SK-N-MC (cell line): ENCODE measurements at regions not wholly inside any gene's neighbourhood (a gene's known extent, or its start where the extent isn't known, plus 50 kb on each side); places are given as distances from the start of the nearest gene placed in this dataset.
A peak's percentile ranks its signal among the peaks of the same experiment; 100 is the strongest.

ENCODE experiments used
- DNase-seq: peaks from one replicate; pipeline ENCODE4 v3.0.0-alpha.2; 2011; ENCODE audit warnings: low read depth, low spot score
- H3K27ac ChIP-seq: fragments of 200-600 bp; sonication (generic); 2 replicates; pipeline ENCODE4 v1.5.1; 2016; ENCODE audit warnings: mixed run types
- H3K36me3 ChIP-seq: fragments of 200-600 bp; sonication (generic); 2 replicates; pipeline ENCODE4 v1.6.1; 2017; ENCODE audit warnings: antibody characterized with exemption, low read length, mixed read lengths; ENCODE audit not compliant: insufficient read depth
- H3K4me3 ChIP-seq: fragments of 200-600 bp; sonication (generic); 2 replicates; pipeline ENCODE4 v1.5.1; 2016
- H3K9ac ChIP-seq: fragments of 200-600 bp; sonication (generic); 2 replicates; pipeline ENCODE4 v1.8.0; 2017; ENCODE audit warnings: mixed run types, mixed read lengths; ENCODE audit not compliant: insufficient read length
- H3K9me3 ChIP-seq: fragments of 200-600 bp; sonication (generic); 2 replicates; pipeline ENCODE4 v1.6.1; 2017; ENCODE audit warnings: low read depth, mild to moderate bottlenecking, antibody characterized with exemption, low read length, moderate library complexity, mixed read lengths
- EZH2 ChIP-seq: fragments of 200-600 bp; sonication (generic); IDR thresholded peaks from one replicate; pipeline ENCODE4 v1.6.1; 2017; ENCODE audit warnings: antibody characterized with exemption
- FOXP2 ChIP-seq: optimal IDR thresholded peaks from 2 replicates; pipeline ENCODE3; 2011; ENCODE audit warnings: mild to moderate bottlenecking, moderate library complexity; ENCODE audit not compliant: insufficient read depth; ENCODE audit errors: extremely low read length, control extremely low read depth
- POLR2AphosphoS5 ChIP-seq: IDR thresholded peaks from 2 replicates; pipeline ENCODE4 v1.6.1; 2012; ENCODE audit warnings: mild to moderate bottlenecking, low read depth, low read length, borderline replicate concordance

DNA sequence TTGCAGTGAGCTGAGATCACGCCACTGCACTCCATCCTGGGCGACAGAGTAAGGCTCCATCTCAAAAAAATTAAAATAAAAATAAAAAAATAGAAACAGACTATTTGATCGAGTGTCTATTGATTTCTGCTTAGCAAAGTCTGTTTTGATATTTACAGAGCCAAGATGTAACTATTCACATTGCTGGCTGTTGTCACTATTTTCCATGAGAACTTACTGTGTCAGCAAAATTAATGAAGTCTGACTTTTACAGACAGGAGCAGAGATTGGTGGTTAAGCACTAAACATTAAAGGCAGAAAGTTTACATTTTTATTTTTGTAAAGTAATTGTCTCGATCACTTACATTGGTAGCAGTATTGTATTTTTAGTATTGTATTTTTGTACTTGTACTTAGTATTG, 85.0 kb upstream of the CCDC28A start:
- Histone ChIP-seq H3K9me3 (0 out of 2 replicates have a peak, but pooled peaks cover 4% of the 10 kb centered on the region), H3K4me3 (no peak overlapping the region), H3K9ac (no peak overlapping the region), H3K27ac (no peak overlapping the region), H3K36me3 (peaks cover 23% of the 10 kb centered on the region)
- TF ChIP-seq EZH2 = no peak
- TF ChIP-seq FOXP2 = no peak
- no peak for DNase-seq

DNA sequence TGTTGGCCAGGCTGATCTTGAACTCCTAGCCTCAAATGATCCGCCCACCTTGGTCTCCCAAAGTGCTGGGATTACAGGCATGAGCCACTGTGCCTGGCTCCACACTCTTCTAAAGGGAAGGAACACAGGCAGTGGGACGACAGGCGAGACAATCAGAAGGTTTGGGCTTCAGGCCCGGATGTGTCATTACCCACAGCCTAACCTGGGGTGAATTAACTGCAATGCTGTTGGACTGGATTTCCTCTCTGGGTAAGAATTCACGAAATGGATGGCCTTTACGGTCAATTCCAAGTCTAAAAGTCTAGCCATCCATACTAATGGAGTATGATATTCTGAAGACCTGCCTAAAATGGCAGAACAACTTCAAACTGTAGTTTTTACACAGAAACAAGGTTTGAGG, 83.7 kb upstream of the CCDC28A start:
- Histone ChIP-seq H3K9me3 (0 out of 2 replicates have a peak, but pooled peaks cover 4% of the 10 kb centered on the region), H3K36me3 (peaks cover 20% of the 10 kb centered on the region), H3K27ac (no peak overlapping the region), H3K4me3 (no peak overlapping the region), H3K9ac (no peak overlapping the region)
- DNase-seq = no peak
- TF ChIP-seq POLR2AphosphoS5 (no peak), FOXP2 (no peak), EZH2 (no peak)

DNA sequence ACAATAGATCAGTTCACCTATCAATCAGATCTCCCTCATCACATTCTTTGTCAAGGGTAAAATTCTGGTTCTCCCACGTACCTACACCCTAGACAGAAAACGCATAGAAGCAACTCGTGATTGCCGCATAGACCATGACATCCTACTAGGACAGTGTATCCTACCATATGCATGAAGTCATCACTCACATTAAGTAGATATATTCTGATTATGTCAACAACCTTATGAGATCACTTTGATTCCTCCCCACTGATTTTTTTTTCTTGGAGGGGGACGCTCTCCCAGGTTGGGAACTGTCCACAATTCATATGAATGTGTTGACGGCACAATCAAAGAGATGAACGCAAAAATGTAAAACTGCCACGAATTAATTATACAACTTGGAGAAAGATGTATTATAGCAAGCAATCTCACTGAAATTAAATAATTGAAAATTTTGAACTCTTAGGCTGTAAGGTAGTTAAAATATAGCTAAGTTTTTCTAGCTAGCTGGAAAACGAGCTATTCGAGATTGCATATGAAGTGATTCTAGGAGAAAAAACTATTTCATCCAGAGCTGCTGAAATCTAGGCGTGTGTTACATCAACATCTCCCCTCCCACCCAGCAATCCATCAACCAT, 82.5 kb upstream of the CCDC28A start:
- Histone ChIP-seq H3K27ac (no peak overlapping the region), H3K36me3 (peaks cover 20% of the 10 kb centered on the region), H3K9ac (no peak overlapping the region), H3K9me3 (0 out of 2 replicates have a peak, but pooled peaks cover 4% of the 10 kb centered on the region), H3K4me3 (peak overlapping the region; percentile 83)
- DNase-seq = no peak
- TF ChIP-seq POLR2AphosphoS5 (no peak), FOXP2 (no peak), EZH2 (no peak)

DNA sequence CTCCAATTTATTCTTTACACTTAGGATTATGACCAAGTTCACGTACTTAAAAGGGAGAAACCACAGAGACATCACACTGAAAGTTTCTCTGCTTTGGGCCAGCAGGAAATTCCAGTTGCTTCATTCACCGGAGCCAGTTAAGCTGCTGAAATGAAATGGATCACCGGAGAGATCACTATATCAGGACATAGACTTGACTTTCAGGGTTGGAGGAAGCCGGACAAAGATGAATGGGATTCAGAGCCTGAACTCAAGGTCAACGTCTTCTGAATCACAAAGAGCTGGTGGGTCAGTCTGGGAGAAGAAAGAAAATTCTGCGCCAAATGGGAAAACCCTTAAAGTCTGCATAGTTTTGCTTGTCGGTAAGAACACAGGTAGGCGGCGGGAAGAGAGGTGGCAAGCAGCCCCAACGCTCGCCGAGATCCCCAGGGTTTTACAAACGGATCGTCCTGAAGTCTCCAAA, 81.9 kb upstream of the CCDC28A start:
- H3K9ac ChIP-seq = peak overlapping the region; percentile 88
- 0 out of 2 replicates have a peak, but pooled peaks cover 4% of the 10 kb centered on the region for H3K9me3 ChIP-seq
- peak overlapping the region; percentile 83 for H3K4me3 ChIP-seq
- TF ChIP-seq EZH2 (no peak), POLR2AphosphoS5 (no peak), FOXP2 (no peak)
- DNase-seq = no peak
- H3K36me3 ChIP-seq = peaks cover 20% of the 10 kb centered on the region
- no peak overlapping the region for H3K27ac ChIP-seq

DNA sequence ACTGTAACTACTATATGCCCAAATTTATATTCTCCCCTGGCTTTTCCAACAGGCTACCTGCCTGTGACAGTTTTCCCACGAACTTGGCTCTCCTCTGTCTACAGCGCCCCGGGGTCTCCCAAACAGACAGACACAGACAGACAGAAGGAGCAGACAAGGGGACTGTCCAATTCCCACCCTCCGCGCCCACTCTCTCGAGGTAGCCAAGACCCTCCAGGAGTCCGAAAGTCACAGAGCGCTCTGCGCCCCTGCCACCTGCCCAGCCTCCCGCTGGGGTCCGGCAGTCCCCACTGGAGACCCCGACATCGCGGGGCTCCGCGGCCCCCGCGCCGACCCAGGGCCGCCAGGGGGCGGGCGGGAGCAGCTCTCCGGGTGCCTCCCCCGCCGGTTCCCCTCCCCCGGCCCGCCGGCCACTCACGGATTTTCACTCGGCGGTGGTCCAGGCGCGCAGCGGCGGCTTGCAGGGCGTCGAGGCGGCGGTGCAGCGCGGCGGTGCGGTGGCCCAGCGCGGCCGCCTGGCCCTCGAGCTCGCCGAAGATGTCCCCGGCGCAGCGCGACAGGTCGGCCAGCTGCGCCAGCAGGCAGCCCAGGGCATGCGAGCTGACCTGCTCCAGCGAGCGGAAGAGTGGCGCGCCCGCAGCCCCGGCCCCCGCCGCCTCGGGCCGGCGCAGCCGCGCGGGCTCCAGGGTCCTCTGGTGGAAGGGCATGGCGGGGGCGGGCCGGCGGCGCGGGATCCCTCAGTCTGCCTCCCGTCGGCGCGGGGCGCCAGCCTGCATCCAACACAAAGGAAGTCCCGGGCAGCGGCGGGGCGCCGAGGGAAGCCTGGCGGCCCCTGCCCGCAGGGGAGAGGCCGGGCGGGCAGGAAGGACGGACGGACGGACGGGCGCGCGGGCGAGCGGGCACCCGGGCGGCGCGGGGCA, 81.3 kb upstream of the CCDC28A start:
- DNase-seq = no peak
- peak overlapping the region; percentile 57 for H3K27ac ChIP-seq

DNA sequence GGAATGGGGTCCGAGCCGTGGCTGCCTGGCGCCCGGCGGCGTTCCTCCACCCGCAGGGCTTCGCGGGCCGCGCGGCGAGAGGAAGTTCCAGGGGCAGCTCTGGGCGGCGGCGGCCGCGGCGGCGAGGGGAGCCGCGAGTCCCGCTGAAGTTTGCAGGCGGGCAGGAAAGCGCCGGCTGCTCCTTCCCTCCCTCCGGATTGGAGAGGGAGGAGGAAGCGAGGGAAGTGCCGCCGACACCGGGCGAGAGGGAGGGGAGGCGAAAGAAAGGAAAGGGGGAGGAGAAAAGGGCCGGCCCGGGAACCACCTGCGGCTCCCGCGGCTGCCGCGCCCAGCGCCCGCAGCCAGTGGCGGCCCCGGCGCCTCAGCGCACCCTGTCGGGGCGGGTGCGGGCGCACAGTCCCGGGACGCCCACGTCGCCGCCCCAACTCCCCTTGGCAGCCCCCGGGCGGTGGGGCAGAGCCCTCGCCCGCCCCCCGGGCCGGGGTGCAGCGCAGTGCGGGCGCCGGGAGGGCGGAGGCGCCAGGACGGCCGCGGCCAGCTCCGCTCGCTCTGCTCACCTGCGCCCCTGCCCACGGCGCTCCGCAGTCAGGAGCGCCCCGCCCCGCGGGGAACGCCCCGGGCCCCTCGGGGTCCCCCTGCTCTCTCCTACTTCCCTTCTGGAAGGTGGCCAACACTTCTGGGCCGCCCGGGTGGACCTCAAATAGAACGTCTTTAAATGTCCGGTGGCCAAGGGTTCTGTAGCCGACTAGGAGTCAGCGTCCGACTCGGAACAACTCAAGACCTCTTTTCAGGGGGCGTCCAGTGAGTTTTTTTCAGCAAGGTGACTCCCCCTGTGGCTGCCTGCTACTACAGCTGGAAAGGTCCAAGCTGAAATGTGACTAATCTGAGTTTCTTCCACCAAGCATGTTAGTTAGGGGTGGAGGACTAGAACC, 80.3 kb upstream of the CCDC28A start:
- H3K9ac ChIP-seq = peak overlapping the region; percentile 88
- peaks cover 20% of the 10 kb centered on the region for H3K36me3 ChIP-seq
- DNase-seq = no peak
- peak overlapping the region; percentile 83 for H3K4me3 ChIP-seq
- TF ChIP-seq EZH2 = no peak
- no peak for TF ChIP-seq FOXP2
- peak; percentile 74; the same call in 1 of the 2 replicates for TF ChIP-seq POLR2AphosphoS5
- H3K27ac ChIP-seq = peak overlapping the region; percentile 57
- H3K9me3 ChIP-seq = 0 out of 2 replicates have a peak, but pooled peaks cover 4% of the 10 kb centered on the region

More for the DNA sequence above, 81.3 kb upstream of the CCDC28A start:
- peaks cover 20% of the 10 kb centered on the region for H3K36me3 ChIP-seq
- peak overlapping the region; percentile 88 for H3K9ac ChIP-seq
- H3K9me3 ChIP-seq = 0 out of 2 replicates have a peak, but pooled peaks cover 4% of the 10 kb centered on the region
- TF ChIP-seq FOXP2 (no peak), EZH2 (no peak), POLR2AphosphoS5 (no peak)
- peak overlapping the region; percentile 83 for H3K4me3 ChIP-seq

DNA sequence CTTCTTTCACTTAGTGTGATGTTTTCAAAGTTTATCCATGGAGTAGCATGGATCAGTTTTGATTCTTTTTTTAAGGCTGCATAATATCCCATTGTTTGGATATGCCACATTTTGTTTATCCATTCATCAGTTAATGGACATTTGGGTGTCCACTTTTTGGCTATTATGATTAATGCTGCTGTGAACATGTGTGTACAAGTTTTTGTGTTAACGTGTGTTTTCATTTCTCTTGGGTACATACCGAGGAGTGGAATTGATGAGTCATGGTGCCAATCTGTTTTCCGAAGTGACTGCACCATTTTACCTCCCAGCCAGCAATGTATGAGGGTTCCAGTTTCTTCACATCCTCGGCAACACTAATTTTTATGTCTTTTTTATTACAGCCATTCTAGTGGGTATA, 78.4 kb upstream of the CCDC28A start:
- Histone ChIP-seq H3K9ac (no peak overlapping the region), H3K4me3 (no peak overlapping the region), H3K27ac (no peak overlapping the region), H3K36me3 (peaks cover 14% of the 10 kb centered on the region), H3K9me3 (0 out of 2 replicates have a peak, but pooled peaks cover 4% of the 10 kb centered on the region)
- no peak for TF ChIP-seq POLR2AphosphoS5
- no peak for TF ChIP-seq EZH2
- TF ChIP-seq FOXP2 = no peak
- no peak for DNase-seq

DNA sequence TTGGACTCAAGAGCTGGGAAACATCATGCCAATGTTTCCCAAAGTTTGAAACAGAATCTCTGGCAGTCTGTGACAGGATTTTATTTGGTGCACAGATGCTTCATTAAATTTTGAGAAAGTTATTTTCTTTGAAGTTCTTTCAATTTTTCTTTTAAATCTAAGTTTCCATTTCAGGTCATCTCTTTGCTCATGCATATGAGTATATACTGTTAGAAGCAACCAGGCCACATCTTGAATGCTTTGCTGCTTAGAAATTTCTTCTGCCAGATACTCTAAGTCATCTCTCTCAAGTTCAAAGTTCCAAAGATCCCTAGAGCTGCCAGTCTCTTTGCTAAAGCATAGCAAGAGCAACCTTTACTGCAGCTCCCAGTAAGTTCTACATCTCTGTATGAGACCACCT, 59.1 kb upstream of the CCDC28A start:
- H3K4me3 ChIP-seq = no peak overlapping the region
- no peaks in the 10 kb centered on the region for H3K36me3 ChIP-seq
- no peak overlapping the region for H3K27ac ChIP-seq
- no peak for DNase-seq
- H3K9ac ChIP-seq = no peak overlapping the region
- TF ChIP-seq POLR2AphosphoS5 (no peak), FOXP2 (no peak), EZH2 (no peak)
- no peaks in the 10 kb centered on the region for H3K9me3 ChIP-seq
